Lung (tissue), 11 donors: ENCODE measurements at regions not wholly inside any gene's neighbourhood (a gene's known extent, or its start where the extent isn't known, plus 50 kb on each side); places are given as distances from the start of the nearest gene placed in this dataset.
"Not testable (repeated sequence)": the region's sequence is repeated elsewhere in the genome, so short reads cannot be mapped to it uniquely, and the experiment has no call there.

Experiments used
- ATAC-seq: fragments of 200-7000 bp; cut with Tn5 transposase; one replicate; pipeline ENCODE4 v1.9.1; 2020; ENCODE audit warnings: moderate number of reproducible peaks; ENCODE audit not compliant: insufficient read depth, low FRiP score
- DNase-seq, 3 donors: peaks; one replicate each; pipeline ENCODE4 v3.0.0-alpha.2; 2013 to 2017
- H3K27ac ChIP-seq, 2 donors: one replicate each; pipeline ENCODE4 v1.5.1; 2013; ENCODE audit warnings: mild to moderate bottlenecking in 2 of 2, moderate library complexity in 2 of 2, control low read depth in 1 of 2, inconsistent platforms in 1 of 2, low read depth in 1 of 2, low read length in 1 of 2
- H3K27me3 ChIP-seq, 3 donors: one replicate each; pipeline ENCODE4 v1.5.1; 2013; ENCODE audit warnings: low read length in 2 of 3; ENCODE audit not compliant: control insufficient read depth in 3 of 3, insufficient read depth in 3 of 3
- H3K36me3 ChIP-seq, 4 donors: one replicate each; pipeline ENCODE4 v1.5.1; 2013; ENCODE audit warnings: low read length in 4 of 4, mild to moderate bottlenecking in 1 of 4, moderate library complexity in 1 of 4; ENCODE audit not compliant: control insufficient read depth in 4 of 4, insufficient read depth in 4 of 4
- H3K4me1 ChIP-seq, 5 donors: one replicate each; pipeline ENCODE4 v1.5.1; 2013; ENCODE audit warnings: low read length in 5 of 5, mild to moderate bottlenecking in 2 of 5, moderate library complexity in 1 of 5; ENCODE audit not compliant: control insufficient read depth in 5 of 5, insufficient read depth in 5 of 5
- H3K4me3 ChIP-seq: one replicate; pipeline ENCODE4 v1.5.1; 2013; ENCODE audit warnings: mild to moderate bottlenecking, control low read depth, moderate library complexity
- H3K9ac ChIP-seq, 2 donors: one replicate each; pipeline ENCODE4 v1.5.1; 2013; ENCODE audit warnings: low read length in 2 of 2, control low read depth in 1 of 2; ENCODE audit not compliant: insufficient read depth in 1 of 2
- H3K9me3 ChIP-seq, 4 donors: one replicate each; pipeline ENCODE4 v1.5.1; 2013; ENCODE audit warnings: low read length in 3 of 4, mild to moderate bottlenecking in 1 of 4, moderate library complexity in 1 of 4; ENCODE audit not compliant: control insufficient read depth in 4 of 4, insufficient read depth in 3 of 4
- CTCF ChIP-seq: IDR thresholded peaks from 2 replicates; pipeline ENCODE4 v1.5.1; 2012; ENCODE audit warnings: mild to moderate bottlenecking; ENCODE audit errors: control extremely low read depth, extremely low read depth
- WGBS, 2 donors: extraction: QIAGEN DNeasy Blood & Tissue Kit; methylation state at CpG; one replicate each; pipeline ENCODE4 v1.1.7; 2013; 5-methylcytosine and 5-hydroxymethylcytosine counted together
- donor health status: control.
- donor health status: control.
- donor health status: Bipolar disorder and iron deficiency.
- donor health status: healthy.
- donor health status: DM: yes; HTN: yes; CAD: no.

GRCh38 chr2:60213865-60214625 is 339.4 kb downstream of the BCL11A start:
- no peaks in the 10 kb centered on the region for H3K27me3 ChIP-seq
- H3K4me3 ChIP-seq, result no peak overlapping the region
- peak; percentile 53 for ATAC-seq
- peaks cover 0 to 23% (median 3%) of the 10 kb centered on the region in 5 donors for H3K4me1 ChIP-seq
- 67% methylated on average over 16 of the region's 16 CpGs for WGBS, 2 donors
- no peak for TF ChIP-seq CTCF
- H3K9ac ChIP-seq, result no peak overlapping the region
- no peaks in the 10 kb centered on the region for H3K9me3 ChIP-seq
- no peak overlapping the region for H3K27ac ChIP-seq
- peak; percentile 73 to 92 (median 87) for DNase-seq
- H3K36me3 ChIP-seq, result no peaks in the 10 kb centered on the region

GRCh38 chr2:60212181-60212945 is 341.1 kb downstream of the BCL11A start:
- Histone ChIP-seq H3K4me3 (no peak overlapping the region), H3K27ac (no peak overlapping the region), H3K4me1 (peaks cover 0 to 23% (median 3%) of the 10 kb centered on the region in 5 donors), H3K27me3 (no peaks in the 10 kb centered on the region), H3K9ac (no peak overlapping the region), H3K36me3 (no peaks in the 10 kb centered on the region), H3K9me3 (no peaks in the 10 kb centered on the region)
- ATAC-seq (no peak), DNase-seq (no peak)
- 78 to 89% methylated on average over 3 of the region's 3 CpGs for WGBS, 2 donors
- TF ChIP-seq CTCF, result no peak

- H3K27ac ChIP-seq, H3K4me1 ChIP-seq, H3K9ac ChIP-seq, H3K4me3 ChIP-seq, H3K36me3 ChIP-seq, H3K27me3 ChIP-seq, ATAC-seq, DNase-seq, H3K9me3 ChIP-seq: not testable (repeated sequence)
- 95 to 96% methylated on average over 19 of the region's 19 CpGs for WGBS, 2 donors
These were observed 364.4 kb downstream of the BCL11A start for GRCh38 chr2:60189006-60189405.

GRCh38 chr2:60175290-60175689 is 378.2 kb downstream of the BCL11A start:
- Histone ChIP-seq H3K4me1 (no peaks in the 10 kb centered on the region), H3K4me3 (no peak overlapping the region), H3K36me3 (no peaks in the 10 kb centered on the region), H3K27me3 (no peaks in the 10 kb centered on the region), H3K27ac (no peak overlapping the region), H3K9me3 (no peaks in the 10 kb centered on the region), H3K9ac (no peak overlapping the region)
- DNase-seq (no peak), ATAC-seq (no peak)
- TF ChIP-seq CTCF, result no peak
